Heart right ventricle (tissue), 16 donors: ENCODE measurements at regions not wholly inside any gene's neighbourhood (a gene's known extent, or its start where the extent isn't known, plus 50 kb on each side); places are given as distances from the start of the nearest gene placed in this dataset.

ENCODE experiments used
- ATAC-seq, 8 donors: fragments of 200-7000 bp; cut with Tn5 transposase; one replicate each; pipeline ENCODE4 v1.9.1; 2020; ENCODE audit warnings: mild to moderate bottlenecking in 8 of 8, moderate library complexity in 8 of 8, moderate number of reproducible peaks in 1 of 8
- DNase-seq, 2 donors: peaks; one replicate each; pipeline ENCODE4 v3.0.0-alpha.2; 2020
- H3K27ac ChIP-seq, 10 donors: fragments of 200-600 bp; sonication (generic) in 2 of 10; one replicate each; pipeline versions ENCODE4 v1.5.0 to v1.8.0; 2020 to 2022; ENCODE audit warnings: mild to moderate bottlenecking in 3 of 10
- H3K27me3 ChIP-seq, 7 donors: fragments of 200-600 bp; one replicate each; pipeline ENCODE4 v1.8.0; 2021 to 2022; ENCODE audit warnings: mild to moderate bottlenecking in 2 of 7
- H3K36me3 ChIP-seq, 9 donors: fragments of 200-600 bp; sonication (generic) in 1 of 9; one replicate each; pipeline versions ENCODE4 v1.5.0 to v1.8.0; 2020 to 2022; ENCODE audit warnings: mild to moderate bottlenecking in 2 of 9
- H3K4me1 ChIP-seq, 9 donors: fragments of 200-600 bp; sonication (generic) in 1 of 9; one replicate each; pipeline versions ENCODE4 v1.5.0 to v1.8.0; 2020 to 2022; ENCODE audit warnings: mild to moderate bottlenecking in 4 of 9
- H3K4me3 ChIP-seq, 10 donors: fragments of 200-600 bp; sonication (generic) in 2 of 10; one replicate each; pipeline versions ENCODE4 v1.5.0 to v1.8.0; 2020 to 2022; ENCODE audit warnings: mild to moderate bottlenecking in 7 of 10, moderate library complexity in 2 of 10
- H3K9me3 ChIP-seq, 11 donors: fragments of 200-600 bp in 10 of 11; sonication (generic) in 2 of 11; one replicate each; pipeline versions ENCODE4 v1.5.0 to v1.8.0; 2013 to 2022; ENCODE audit warnings: mild to moderate bottlenecking in 2 of 11, control low read depth in 1 of 11, moderate library complexity in 1 of 11
- WGBS, 2 donors: extraction: QIAGEN DNeasy Blood & Tissue Kit; methylation state at CpG; one replicate each; pipeline ENCODE4 v1.1.7; 2013; ENCODE audit warnings: inconsistent platforms in 1 of 2; 5-methylcytosine and 5-hydroxymethylcytosine counted together
- intact Hi-C, 10 donors: fragments of 100-400 bp; cut with DNase I; formaldehyde crosslinking; loops; one replicate each; pipeline versions ENCODE4 v1.11.1 to v1.14.2; 2022
- TF ChIP-seq, protein P1 (sequence below), 9 donors: fragments of 200-600 bp; sonication (generic) in 2 of 9; IDR thresholded peaks; one replicate each; pipeline versions ENCODE4 v1.5.0 to v1.8.0; 2021 to 2022; ENCODE audit warnings: antibody characterized with exemption in 9 of 9, mild to moderate bottlenecking in 5 of 9, moderate library complexity in 1 of 9
- donor health status: Arrhythmogenic right ventricular cardiomyopathy.
- donor health status: ischemic (EF 13 %, LVEDD 7.1; RV severe dilation, severe dysfunction).
- donor health status: healthy with polysubstance abuse.
- donor health status: DM: no; HTN: yes; CAD: no.
- donor health status: DM: no; HTN: no; CAD: no.
- donor health status: ischemic (EF 25% LVEDD 6.9; RV normal size, moderate dysfunction).
- donor health status: ischemic (EF 25% LVEDD 5.7; RV mildly dilated, moderate dysfunction).
- donor health status: healthy.
- donor health status: DM: yes; HTN: yes; CAD: no.
- donor health status: Ischemic cardiomyopathy.
- donor health status: ischemic (EF 35%, LVEDD 5.7; RV mildly dilated, moderate dysfunction).
- donor health status: nonischemic (EF 11% LVEDD 7.7; RV severe dilation, severe dysfunction).
- donor health status: DM: yes; HTN: yes; CAD: no.
- donor health status: PGD.
- donor health status: ischemic (EF 29% LVEDD 5.4; RV normal size, mild dysfunction).
- donor health status: nonischemic (EF 23%, LVEDD 6.1; RV moderate dilation, normal function).

- H3K36me3 ChIP-seq = no peaks in the 10 kb centered on the region
- no peaks in the 10 kb centered on the region for H3K9me3 ChIP-seq
- intact Hi-C loops = no loop called here
- WGBS, 2 donors = 81 to 83% methylated on average over 3 of the region's 3 CpGs
- H3K4me1 ChIP-seq = peaks cover 0 to 7% (median 0%) of the 10 kb centered on the region in 9 donors
- ATAC-seq (no peak), DNase-seq (no peak)
- TF ChIP-seq, protein P1, sequence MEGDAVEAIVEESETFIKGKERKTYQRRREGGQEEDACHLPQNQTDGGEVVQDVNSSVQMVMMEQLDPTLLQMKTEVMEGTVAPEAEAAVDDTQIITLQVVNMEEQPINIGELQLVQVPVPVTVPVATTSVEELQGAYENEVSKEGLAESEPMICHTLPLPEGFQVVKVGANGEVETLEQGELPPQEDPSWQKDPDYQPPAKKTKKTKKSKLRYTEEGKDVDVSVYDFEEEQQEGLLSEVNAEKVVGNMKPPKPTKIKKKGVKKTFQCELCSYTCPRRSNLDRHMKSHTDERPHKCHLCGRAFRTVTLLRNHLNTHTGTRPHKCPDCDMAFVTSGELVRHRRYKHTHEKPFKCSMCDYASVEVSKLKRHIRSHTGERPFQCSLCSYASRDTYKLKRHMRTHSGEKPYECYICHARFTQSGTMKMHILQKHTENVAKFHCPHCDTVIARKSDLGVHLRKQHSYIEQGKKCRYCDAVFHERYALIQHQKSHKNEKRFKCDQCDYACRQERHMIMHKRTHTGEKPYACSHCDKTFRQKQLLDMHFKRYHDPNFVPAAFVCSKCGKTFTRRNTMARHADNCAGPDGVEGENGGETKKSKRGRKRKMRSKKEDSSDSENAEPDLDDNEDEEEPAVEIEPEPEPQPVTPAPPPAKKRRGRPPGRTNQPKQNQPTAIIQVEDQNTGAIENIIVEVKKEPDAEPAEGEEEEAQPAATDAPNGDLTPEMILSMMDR (IDR thresholded peaks at IDR 0.05) = no peak
- H3K27me3 ChIP-seq = no peaks in the 10 kb centered on the region
- no peak overlapping the region for H3K4me3 ChIP-seq
- no peak overlapping the region for H3K27ac ChIP-seq
Observed at GRCh38 chr5:117302949-117303348, 728.3 kb upstream of the SEMA6A start.

DNA sequence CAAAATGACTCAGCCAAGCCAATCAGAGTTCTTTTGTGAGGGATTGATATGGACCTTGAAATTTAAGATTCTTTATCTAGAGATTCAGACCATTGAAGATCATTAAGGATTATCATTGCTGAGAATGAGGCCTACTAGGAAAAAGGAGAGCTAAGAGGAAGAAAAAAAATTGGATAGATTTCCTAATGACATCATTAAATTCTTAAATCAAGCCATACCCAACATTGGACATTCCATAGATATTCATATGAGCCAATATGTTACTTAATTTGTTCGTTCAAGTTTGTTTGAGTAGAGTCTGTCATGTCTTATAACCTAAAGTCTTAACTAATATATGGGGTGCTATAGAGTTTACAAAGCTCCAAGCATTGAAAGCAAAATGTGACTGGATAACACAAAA, 727.9 kb upstream of the SEMA6A start:
- TF ChIP-seq, protein P1 (IDR thresholded peaks at IDR 0.05) = no peak
- Histone ChIP-seq H3K27me3 (no peaks in the 10 kb centered on the region), H3K4me1 (peaks cover 0 to 11% (median 0%) of the 10 kb centered on the region in 9 donors), H3K36me3 (no peaks in the 10 kb centered on the region), H3K27ac (no peak overlapping the region), H3K4me3 (no peak overlapping the region), H3K9me3 (no peaks in the 10 kb centered on the region)
- WGBS, 2 donors = 78 to 84% methylated on average over 1 of the region's 1 CpG
- ATAC-seq (no peak), DNase-seq (no peak)
- intact Hi-C loops = no loop called here

- TF ChIP-seq, protein P1 (IDR thresholded peaks at IDR 0.05) = no peak
- no peak overlapping the region for H3K4me3 ChIP-seq
- H3K27me3 ChIP-seq = no peaks in the 10 kb centered on the region
- intact Hi-C loops = no loop called here
- H3K27ac ChIP-seq = no peak overlapping the region
- no peaks in the 10 kb centered on the region for H3K36me3 ChIP-seq
- 40 to 57% methylated on average over 3 of the region's 3 CpGs for WGBS, 2 donors
- H3K9me3 ChIP-seq = peaks cover 0 to 3% (median 0%) of the 10 kb centered on the region in 11 donors
- ATAC-seq = no peak
- DNase-seq = no peak
- peaks cover 0 to 16% (median 0%) of the 10 kb centered on the region in 9 donors for H3K4me1 ChIP-seq
Observed at GRCh38 chr5:117299936-117300328, 725.3 kb upstream of the SEMA6A start.

DNA sequence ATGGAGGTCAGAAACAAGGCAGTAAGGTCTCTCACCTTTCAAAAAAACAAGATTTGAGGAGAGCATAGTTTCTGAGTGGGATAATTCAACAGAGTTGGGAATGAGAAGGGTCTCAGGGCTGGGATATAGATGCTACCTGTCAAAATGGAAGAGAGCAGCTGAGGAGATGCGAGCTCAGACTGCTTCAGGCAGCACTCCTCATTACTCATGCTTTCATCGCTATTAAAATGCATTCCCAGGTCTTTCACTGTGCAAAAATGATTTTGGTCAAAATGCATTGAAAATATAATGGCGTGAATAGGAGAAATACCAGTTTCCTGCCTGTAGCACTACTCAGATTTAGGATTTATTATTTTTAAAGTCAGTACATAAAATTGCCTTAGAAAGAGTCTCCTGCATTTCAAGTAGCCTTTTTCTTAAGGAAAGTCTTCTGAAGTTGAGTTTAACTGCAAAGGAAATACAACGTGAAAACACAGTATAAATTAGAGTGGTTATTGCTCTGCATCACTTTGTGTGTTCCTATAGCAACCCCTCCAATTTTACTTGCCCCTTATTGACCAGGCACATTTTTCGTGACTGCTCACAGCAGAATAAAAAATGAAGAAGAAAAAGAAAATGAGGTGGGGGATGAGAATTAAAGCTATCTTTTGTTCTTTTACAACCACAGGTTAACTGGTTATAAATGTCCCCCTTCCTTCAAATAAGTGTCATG, 724.8 kb upstream of the SEMA6A start:
- Histone ChIP-seq H3K4me3 (no peak overlapping the region), H3K9me3 (peaks cover 0 to 9% (median 0%) of the 10 kb centered on the region in 11 donors), H3K27ac (no peak overlapping the region), H3K4me1 (peaks cover 0 to 16% (median 0%) of the 10 kb centered on the region in 9 donors), H3K27me3 (no peaks in the 10 kb centered on the region), H3K36me3 (no peaks in the 10 kb centered on the region)
- ATAC-seq (no peak), DNase-seq (no peak)
- 86 to 90% methylated on average over 5 of the region's 5 CpGs for WGBS, 2 donors
- intact Hi-C loops = no loop called here
- TF ChIP-seq, protein P1 (IDR thresholded peaks at IDR 0.05) = no peak
